ENCODE measurements at regions not wholly inside any gene's neighbourhood (a gene's known extent, or its start where the extent isn't known, plus 50 kb on each side); places are given as distances from the start of the nearest gene placed in this dataset.

- ATAC-seq (ENCODE audit: insufficient number of reproducible peaks, low FRiP score, low read depth) (no peak), DNase-seq (ENCODE audit: low spot score) (no peak)
- Histone ChIP-seq H3K27me3 (replicated peaks; ENCODE audit: insufficient read depth) (no peaks in the 10 kb centered on the region), H3K4me3 (no peak overlapping the region), H3K27ac (no peak overlapping the region), H3K4me1 (ENCODE audit: control insufficient read depth in 1 of 2, low read depth in 2 of 2) (peaks cover 0 to 14% of the 10 kb centered on the region in 2 donors), H3K9me3 (no peaks in the 10 kb centered on the region), H3K36me3 (no peaks in the 10 kb centered on the region)
- no peak for TF ChIP-seq CTCF (IDR thresholded peaks at IDR 0.05)
Measured at GRCh38 chr11:106461148-106461691, 383.8 kb downstream of the AASDHPPT start.

- H3K9me3 ChIP-seq: no peaks in the 10 kb centered on the region
- H3K4me1 ChIP-seq (ENCODE audit: control insufficient read depth in 1 of 2, low read depth in 2 of 2): peaks cover 0 to 14% of the 10 kb centered on the region in 2 donors
- DNase-seq (ENCODE audit: low spot score) (no peak), ATAC-seq (ENCODE audit: insufficient number of reproducible peaks, low FRiP score, low read depth) (no peak)
- no peaks in the 10 kb centered on the region for H3K27me3 ChIP-seq (replicated peaks; ENCODE audit: insufficient read depth)
- H3K27ac ChIP-seq: no peak overlapping the region
- no peaks in the 10 kb centered on the region for H3K36me3 ChIP-seq
- H3K4me3 ChIP-seq: no peak overlapping the region
- no peak for TF ChIP-seq CTCF (IDR thresholded peaks at IDR 0.05)
Measured at GRCh38 chr11:106461839-106462545, 384.5 kb downstream of the AASDHPPT start.

GRCh38 chr11:106463154-106463553 lies 385.7 kb downstream of the AASDHPPT start:
- H3K27ac ChIP-seq: no peak overlapping the region

GRCh38 chr11:106463796-106464201 lies 386.3 kb downstream of the AASDHPPT start:
- no peak overlapping the region for H3K4me3 ChIP-seq
- ATAC-seq (ENCODE audit: insufficient number of reproducible peaks, low FRiP score, low read depth): no peak

More at GRCh38 chr11:106463154-106463553, 385.7 kb downstream of the AASDHPPT start:
- Histone ChIP-seq H3K4me3 (no peak overlapping the region), H3K9me3 (no peaks in the 10 kb centered on the region), H3K36me3 (no peaks in the 10 kb centered on the region), H3K27me3 (replicated peaks; ENCODE audit: insufficient read depth) (no peaks in the 10 kb centered on the region), H3K4me1 (ENCODE audit: control insufficient read depth in 1 of 2, low read depth in 2 of 2) (peaks cover 0 to 15% of the 10 kb centered on the region in 2 donors)
- ATAC-seq (ENCODE audit: insufficient number of reproducible peaks, low FRiP score, low read depth) (no peak), DNase-seq (ENCODE audit: low spot score) (no peak)
- no peak for TF ChIP-seq CTCF (IDR thresholded peaks at IDR 0.05)

More at GRCh38 chr11:106463796-106464201, 386.3 kb downstream of the AASDHPPT start:
- H3K27me3 ChIP-seq (replicated peaks; ENCODE audit: insufficient read depth): no peaks in the 10 kb centered on the region
- H3K27ac ChIP-seq: no peak overlapping the region
- no peaks in the 10 kb centered on the region for H3K9me3 ChIP-seq
- no peaks in the 10 kb centered on the region for H3K36me3 ChIP-seq
- TF ChIP-seq CTCF (IDR thresholded peaks at IDR 0.05): no peak
- DNase-seq (ENCODE audit: low spot score): no peak
- peaks cover 4 to 20% of the 10 kb centered on the region in 2 donors for H3K4me1 ChIP-seq (ENCODE audit: control insufficient read depth in 1 of 2, low read depth in 2 of 2)
